ENCODE measurements at regions not wholly inside any gene's neighbourhood (a gene's known extent, or its start where the extent isn't known, plus 50 kb on each side); places are given as distances from the start of the nearest gene placed in this dataset.

DNA sequence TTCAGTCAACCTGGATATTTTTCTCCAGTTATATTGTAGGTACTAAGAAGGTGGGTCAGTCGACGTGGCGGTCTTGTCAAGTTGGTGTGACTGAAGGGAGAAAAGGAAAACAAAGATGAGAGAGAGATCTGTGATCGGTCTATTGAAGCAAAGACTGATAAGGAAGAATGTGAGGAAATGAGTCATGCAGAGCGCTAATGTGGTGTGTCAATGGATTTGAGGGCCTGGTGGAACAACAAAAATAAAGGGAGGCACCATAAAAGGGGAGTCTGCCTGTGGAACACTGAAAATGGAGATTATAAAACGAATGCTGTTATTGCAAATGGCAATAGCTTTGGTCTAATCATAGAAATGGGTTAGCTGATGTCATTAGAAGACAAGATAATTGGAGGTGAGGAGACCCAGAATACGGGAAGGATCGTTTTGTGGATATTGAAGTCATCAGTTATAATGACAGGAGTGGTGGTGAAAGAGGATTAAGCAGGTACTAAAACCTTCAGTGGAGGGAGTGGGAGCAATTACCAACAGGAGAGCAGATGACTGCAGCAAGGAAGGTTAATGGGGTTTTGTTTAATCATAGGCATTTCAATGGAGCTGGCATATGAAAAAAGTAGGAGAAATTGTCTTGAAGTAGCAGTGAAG is 599.1 kb upstream of the FSHR start:
- H3K4me1 Mint-ChIP-seq = no peaks in the 10 kb centered on the region; the same call in 2 of the 3 replicates
- Histone ChIP-seq H3K79me2 (replicated peaks; ENCODE audit: insufficient read depth) (no peaks in the 10 kb centered on the region), H3K4me3 (no peak overlapping the region), H3F3A (replicated peaks; ENCODE audit: low read depth) (no peaks in the 10 kb centered on the region), H3K36me3 (ENCODE audit: insufficient read depth) (no peaks in the 10 kb centered on the region), H3K4me1 (ENCODE audit: insufficient read depth) (peaks cover 8% of the 10 kb centered on the region; the same call in 1 of the 2 replicates), H2AFZ (no peak overlapping the region), H3K27me3 (ENCODE audit: insufficient read depth) (no peaks in the 10 kb centered on the region), H3K4me2 (no peak overlapping the region), H3K27ac (ENCODE audit: low read depth) (no peak overlapping the region), H4K20me1 (replicated peaks; ENCODE audit: insufficient read depth) (no peaks in the 10 kb centered on the region), H3K9me2 (ENCODE audit: insufficient read depth) (no peaks in the 10 kb centered on the region)
- H3K4me3 Mint-ChIP-seq = no peak overlapping the region
- H3K27ac Mint-ChIP-seq = no peak overlapping the region
- no peaks in the 10 kb centered on the region for H3K36me3 Mint-ChIP-seq (ENCODE audit: low read depth)
- H3K9me3 Mint-ChIP-seq = no peaks in the 10 kb centered on the region
- no peak for ATAC-seq
- H3K27me3 Mint-ChIP-seq (ENCODE audit: insufficient read depth, low read depth, poor library complexity) = no peaks in the 10 kb centered on the region
- DNase-seq (ENCODE audit: low spot score) = no peak
- TF ChIP-seq REST (IDR thresholded peaks at IDR 0.05; ENCODE audit: unreplicated experiment) (no peak), CTCF (conservative IDR thresholded peaks at IDR 0.05; ENCODE audit: low read depth in 2 of 2) (no peak), ZNF114 (CRISPR knock-in tag; IDR thresholded peaks at IDR 0.05) (no peak), ZNF331 (CRISPR knock-in tag; IDR thresholded peaks at IDR 0.05; ENCODE audit: low read depth) (no peak), POLR2AphosphoS5 (IDR thresholded peaks at IDR 0.05; ENCODE audit: low read depth) (no peak), JUNB (IDR thresholded peaks at IDR 0.05; ENCODE audit: unreplicated experiment) (no peak), NANOG (IDR thresholded peaks at IDR 0.05; ENCODE audit: borderline replicate concordance) (no peak), EZH2 (IDR thresholded peaks at IDR 0.05; ENCODE audit: low read depth, unreplicated experiment) (no peak), CREB1 (CRISPR knock-in tag; IDR thresholded peaks at IDR 0.05; ENCODE audit: low read depth) (no peak), STAT1 (IDR thresholded peaks at IDR 0.05; ENCODE audit: unreplicated experiment) (no peak), EZH2phosphoT487 (IDR thresholded peaks at IDR 0.05; ENCODE audit: unreplicated experiment) (no peak)
- TF ChIP-seq, protein P1, sequence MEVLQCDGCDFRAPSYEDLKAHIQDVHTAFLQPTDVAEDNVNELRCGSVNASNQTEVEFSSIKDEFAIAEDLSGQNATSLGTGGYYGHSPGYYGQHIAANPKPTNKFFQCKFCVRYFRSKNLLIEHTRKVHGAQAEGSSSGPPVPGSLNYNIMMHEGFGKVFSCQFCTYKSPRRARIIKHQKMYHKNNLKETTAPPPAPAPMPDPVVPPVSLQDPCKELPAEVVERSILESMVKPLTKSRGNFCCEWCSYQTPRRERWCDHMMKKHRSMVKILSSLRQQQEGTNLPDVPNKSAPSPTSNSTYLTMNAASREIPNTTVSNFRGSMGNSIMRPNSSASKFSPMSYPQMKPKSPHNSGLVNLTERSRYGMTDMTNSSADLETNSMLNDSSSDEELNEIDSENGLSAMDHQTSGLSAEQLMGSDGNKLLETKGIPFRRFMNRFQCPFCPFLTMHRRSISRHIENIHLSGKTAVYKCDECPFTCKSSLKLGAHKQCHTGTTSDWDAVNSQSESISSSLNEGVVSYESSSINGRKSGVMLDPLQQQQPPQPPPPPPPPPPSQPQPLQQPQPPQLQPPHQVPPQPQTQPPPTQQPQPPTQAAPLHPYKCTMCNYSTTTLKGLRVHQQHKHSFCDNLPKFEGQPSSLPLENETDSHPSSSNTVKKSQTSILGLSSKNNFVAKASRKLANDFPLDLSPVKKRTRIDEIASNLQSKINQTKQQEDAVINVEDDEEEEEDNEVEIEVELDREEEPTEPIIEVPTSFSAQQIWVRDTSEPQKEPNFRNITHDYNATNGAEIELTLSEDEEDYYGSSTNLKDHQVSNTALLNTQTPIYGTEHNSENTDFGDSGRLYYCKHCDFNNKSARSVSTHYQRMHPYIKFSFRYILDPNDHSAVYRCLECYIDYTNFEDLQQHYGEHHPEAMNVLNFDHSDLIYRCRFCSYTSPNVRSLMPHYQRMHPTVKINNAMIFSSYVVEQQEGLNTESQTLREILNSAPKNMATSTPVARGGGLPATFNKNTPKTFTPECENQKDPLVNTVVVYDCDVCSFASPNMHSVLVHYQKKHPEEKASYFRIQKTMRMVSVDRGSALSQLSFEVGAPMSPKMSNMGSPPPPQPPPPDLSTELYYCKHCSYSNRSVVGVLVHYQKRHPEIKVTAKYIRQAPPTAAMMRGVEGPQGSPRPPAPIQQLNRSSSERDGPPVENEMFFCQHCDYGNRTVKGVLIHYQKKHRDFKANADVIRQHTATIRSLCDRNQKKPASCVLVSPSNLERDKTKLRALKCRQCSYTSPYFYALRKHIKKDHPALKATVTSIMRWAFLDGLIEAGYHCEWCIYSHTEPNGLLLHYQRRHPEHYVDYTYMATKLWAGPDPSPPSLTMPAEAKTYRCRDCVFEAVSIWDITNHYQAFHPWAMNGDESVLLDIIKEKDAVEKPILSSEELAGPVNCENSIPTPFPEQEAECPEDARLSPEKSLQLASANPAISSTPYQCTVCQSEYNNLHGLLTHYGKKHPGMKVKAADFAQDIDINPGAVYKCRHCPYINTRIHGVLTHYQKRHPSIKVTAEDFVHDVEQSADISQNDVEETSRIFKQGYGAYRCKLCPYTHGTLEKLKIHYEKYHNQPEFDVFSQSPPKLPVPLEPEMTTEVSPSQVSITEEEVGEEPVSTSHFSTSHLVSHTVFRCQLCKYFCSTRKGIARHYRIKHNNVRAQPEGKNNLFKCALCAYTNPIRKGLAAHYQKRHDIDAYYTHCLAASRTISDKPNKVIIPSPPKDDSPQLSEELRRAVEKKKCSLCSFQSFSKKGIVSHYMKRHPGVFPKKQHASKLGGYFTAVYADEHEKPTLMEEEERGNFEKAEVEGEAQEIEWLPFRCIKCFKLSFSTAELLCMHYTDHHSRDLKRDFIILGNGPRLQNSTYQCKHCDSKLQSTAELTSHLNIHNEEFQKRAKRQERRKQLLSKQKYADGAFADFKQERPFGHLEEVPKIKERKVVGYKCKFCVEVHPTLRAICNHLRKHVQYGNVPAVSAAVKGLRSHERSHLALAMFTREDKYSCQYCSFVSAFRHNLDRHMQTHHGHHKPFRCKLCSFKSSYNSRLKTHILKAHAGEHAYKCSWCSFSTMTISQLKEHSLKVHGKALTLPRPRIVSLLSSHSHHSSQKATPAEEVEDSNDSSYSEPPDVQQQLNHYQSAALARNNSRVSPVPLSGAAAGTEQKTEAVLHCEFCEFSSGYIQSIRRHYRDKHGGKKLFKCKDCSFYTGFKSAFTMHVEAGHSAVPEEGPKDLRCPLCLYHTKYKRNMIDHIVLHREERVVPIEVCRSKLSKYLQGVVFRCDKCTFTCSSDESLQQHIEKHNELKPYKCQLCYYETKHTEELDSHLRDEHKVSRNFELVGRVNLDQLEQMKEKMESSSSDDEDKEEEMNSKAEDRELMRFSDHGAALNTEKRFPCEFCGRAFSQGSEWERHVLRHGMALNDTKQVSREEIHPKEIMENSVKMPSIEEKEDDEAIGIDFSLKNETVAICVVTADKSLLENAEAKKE (CRISPR knock-in tag; IDR thresholded peaks at IDR 0.05) = no peak
- TF ChIP-seq, protein P2, sequence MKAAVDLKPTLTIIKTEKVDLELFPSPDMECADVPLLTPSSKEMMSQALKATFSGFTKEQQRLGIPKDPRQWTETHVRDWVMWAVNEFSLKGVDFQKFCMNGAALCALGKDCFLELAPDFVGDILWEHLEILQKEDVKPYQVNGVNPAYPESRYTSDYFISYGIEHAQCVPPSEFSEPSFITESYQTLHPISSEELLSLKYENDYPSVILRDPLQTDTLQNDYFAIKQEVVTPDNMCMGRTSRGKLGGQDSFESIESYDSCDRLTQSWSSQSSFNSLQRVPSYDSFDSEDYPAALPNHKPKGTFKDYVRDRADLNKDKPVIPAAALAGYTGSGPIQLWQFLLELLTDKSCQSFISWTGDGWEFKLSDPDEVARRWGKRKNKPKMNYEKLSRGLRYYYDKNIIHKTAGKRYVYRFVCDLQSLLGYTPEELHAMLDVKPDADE (IDR thresholded peaks at IDR 0.05) = no peak

Data from GM23338 (cell line).